ENCODE measurements at regions not wholly inside any gene's neighbourhood (a gene's known extent, or its start where the extent isn't known, plus 50 kb on each side); places are given as distances from the start of the nearest gene placed in this dataset.

GRCh38 chr14:55500219-55500701 is 59.8 kb upstream of the TBPL2 start:
- Mint-ChIP-seq H3K9me3 (ENCODE audit: unreplicated experiment) (no peaks in the 10 kb centered on the region), H3K27ac (ENCODE audit: unreplicated experiment) (peak overlapping the region; percentile 66), H3K27me3 (ENCODE audit: insufficient read depth, unreplicated experiment) (peaks cover 3% of the 10 kb centered on the region), H3K36me3 (ENCODE audit: insufficient read depth, unreplicated experiment) (no peaks in the 10 kb centered on the region), H3K4me1 (ENCODE audit: low read depth, unreplicated experiment) (peaks cover 7% of the 10 kb centered on the region), H3K4me3 (ENCODE audit: unreplicated experiment) (peak overlapping the region; percentile 60)
- peak; percentile 38 to 57 for DNase-seq
- BruUV-seq (replicated peaks), result no TSS peak
- no peak for TF ChIP-seq CTCF (IDR thresholded peaks at IDR 0.05; ENCODE audit: insufficient read depth in 1 of 2, low read depth in 1 of 2, low read length in 1 of 2, severe bottlenecking in 1 of 2, unreplicated experiment in 1 of 2)
- H3K27me3 ChIP-seq (replicated peaks; ENCODE audit: control insufficient read depth, insufficient read depth, low read length), result no peaks in the 10 kb centered on the region
- no peaks in the 10 kb centered on the region for H3K36me3 ChIP-seq (ENCODE audit: control insufficient read depth, insufficient read depth, low read length)
- ChIA-PET CTCF (no interaction called here), POLR2A (interaction anchor here (0.6 kb wide), 1 partner anchor 98 kb away, joined by 5 read pairs; no protein-coding TSS in a partner anchor)
- H3K4me3 ChIP-seq (ENCODE audit: low read depth, low read length), result peak overlapping the region; percentile 15; the same call in 1 of the 2 replicates
- intact Hi-C loops (cut with micrococcal nuclease; ENCODE audit: unreplicated experiment), result no loop called here
- no peaks in the 10 kb centered on the region for H3K9me3 ChIP-seq
- H3K4me1 ChIP-seq, result no peaks in the 10 kb centered on the region

- H3K4me3 ChIP-seq (ENCODE audit: low read depth, low read length), result no peak overlapping the region
- H3K4me1 Mint-ChIP-seq (ENCODE audit: low read depth, unreplicated experiment), result peaks cover 7% of the 10 kb centered on the region
Measured at GRCh38 chr14:55500708-55501107, 60.3 kb upstream of the TBPL2 start.

GRCh38 chr14:55502746-55503284 is 62.4 kb upstream of the TBPL2 start:
- ChIA-PET CTCF (no interaction called here), POLR2A (no interaction called here)
- H3K4me3 Mint-ChIP-seq (ENCODE audit: unreplicated experiment), result no peak overlapping the region
- no peaks in the 10 kb centered on the region for H3K27me3 ChIP-seq (replicated peaks; ENCODE audit: control insufficient read depth, insufficient read depth, low read length)
- H3K4me1 Mint-ChIP-seq (ENCODE audit: low read depth, unreplicated experiment), result peaks cover 7% of the 10 kb centered on the region
- no peaks in the 10 kb centered on the region for H3K36me3 ChIP-seq (ENCODE audit: control insufficient read depth, insufficient read depth, low read length)
- no peaks in the 10 kb centered on the region for H3K4me1 ChIP-seq
- H3K36me3 Mint-ChIP-seq (ENCODE audit: insufficient read depth, unreplicated experiment), result no peaks in the 10 kb centered on the region
- H3K27me3 Mint-ChIP-seq (ENCODE audit: insufficient read depth, unreplicated experiment), result no peaks in the 10 kb centered on the region
- no peak for TF ChIP-seq CTCF (IDR thresholded peaks at IDR 0.05; ENCODE audit: insufficient read depth in 1 of 2, low read depth in 1 of 2, low read length in 1 of 2, severe bottlenecking in 1 of 2, unreplicated experiment in 1 of 2)
- no peak overlapping the region for H3K27ac Mint-ChIP-seq (ENCODE audit: unreplicated experiment)
- BruUV-seq (replicated peaks), result no TSS peak
- intact Hi-C loops (cut with micrococcal nuclease; ENCODE audit: unreplicated experiment), result no loop called here
- no peaks in the 10 kb centered on the region for H3K9me3 Mint-ChIP-seq (ENCODE audit: unreplicated experiment)
- DNase-seq, result no peak
- H3K4me3 ChIP-seq (ENCODE audit: low read depth, low read length), result no peak overlapping the region
- no peaks in the 10 kb centered on the region for H3K9me3 ChIP-seq

More at GRCh38 chr14:55500708-55501107, 60.3 kb upstream of the TBPL2 start:
- no peaks in the 10 kb centered on the region for H3K4me1 ChIP-seq
- peaks cover 3% of the 10 kb centered on the region for H3K27me3 Mint-ChIP-seq (ENCODE audit: insufficient read depth, unreplicated experiment)
- TF ChIP-seq CTCF (IDR thresholded peaks at IDR 0.05; ENCODE audit: insufficient read depth in 1 of 2, low read depth in 1 of 2, low read length in 1 of 2, severe bottlenecking in 1 of 2, unreplicated experiment in 1 of 2), result no peak
- intact Hi-C loops (cut with micrococcal nuclease; ENCODE audit: unreplicated experiment), result no loop called here
- ChIA-PET CTCF (no interaction called here), POLR2A (no interaction called here)
- DNase-seq, result no peak
- no peaks in the 10 kb centered on the region for H3K9me3 ChIP-seq
- no peaks in the 10 kb centered on the region for H3K9me3 Mint-ChIP-seq (ENCODE audit: unreplicated experiment)
- H3K36me3 Mint-ChIP-seq (ENCODE audit: insufficient read depth, unreplicated experiment), result no peaks in the 10 kb centered on the region
- no peaks in the 10 kb centered on the region for H3K36me3 ChIP-seq (ENCODE audit: control insufficient read depth, insufficient read depth, low read length)
- no peaks in the 10 kb centered on the region for H3K27me3 ChIP-seq (replicated peaks; ENCODE audit: control insufficient read depth, insufficient read depth, low read length)
- H3K27ac Mint-ChIP-seq (ENCODE audit: unreplicated experiment), result peak overlapping the region; percentile 66
- TSS peak; percentile 57 for BruUV-seq (replicated peaks)
- peak overlapping the region; percentile 60 for H3K4me3 Mint-ChIP-seq (ENCODE audit: unreplicated experiment)

All from Caco-2 (cell line).